ENCODE measurements at regions not wholly inside any gene's neighbourhood (a gene's known extent, or its start where the extent isn't known, plus 50 kb on each side); places are given as distances from the start of the nearest gene placed in this dataset.

- CTCF ChIA-PET = no interaction called here
Observed at GRCh38 chr12:107948391-107948945, 174.0 kb downstream of the ASCL4 start.

DNA sequence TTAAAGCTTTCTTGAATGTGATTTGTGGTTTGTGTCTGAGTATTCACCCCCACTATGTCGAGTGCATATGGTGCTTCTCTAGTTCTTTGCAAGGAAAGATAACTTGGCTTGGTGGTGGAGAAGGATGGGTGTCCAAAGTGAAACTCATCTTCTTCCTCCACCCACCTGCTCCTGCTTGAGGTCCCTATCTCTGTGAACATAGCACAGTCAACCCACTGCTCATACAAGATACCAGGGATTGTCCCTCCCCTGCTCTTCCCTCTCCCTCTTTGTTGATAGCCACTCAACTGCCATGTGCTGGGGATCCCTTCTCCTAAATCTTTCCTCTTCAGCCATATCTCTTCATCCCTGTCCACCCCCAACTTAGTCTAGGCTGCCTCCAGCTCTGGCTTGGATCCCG is 176.5 kb downstream of the ASCL4 start:
- ATAC-seq = no peak
- CTCF ChIA-PET = no interaction called here
- H3K4me1 Mint-ChIP-seq (ENCODE audit: low read depth) = no peaks in the 10 kb centered on the region

More at GRCh38 chr12:107948391-107948945, 174.0 kb downstream of the ASCL4 start:
- Mint-ChIP-seq H3K4me1 (ENCODE audit: low read depth) (no peaks in the 10 kb centered on the region), H3K9me3 (ENCODE audit: insufficient read depth) (no peaks in the 10 kb centered on the region), H3K36me3 (ENCODE audit: low read depth) (no peaks in the 10 kb centered on the region), H3K27me3 (ENCODE audit: low read depth) (peaks cover 14% of the 10 kb centered on the region), H3K4me3 (no peak overlapping the region), H3K27ac (no peak overlapping the region)
- DNase-seq (no peak), ATAC-seq (no peak)
- POLR2A ChIA-PET = no interaction called here

DNA sequence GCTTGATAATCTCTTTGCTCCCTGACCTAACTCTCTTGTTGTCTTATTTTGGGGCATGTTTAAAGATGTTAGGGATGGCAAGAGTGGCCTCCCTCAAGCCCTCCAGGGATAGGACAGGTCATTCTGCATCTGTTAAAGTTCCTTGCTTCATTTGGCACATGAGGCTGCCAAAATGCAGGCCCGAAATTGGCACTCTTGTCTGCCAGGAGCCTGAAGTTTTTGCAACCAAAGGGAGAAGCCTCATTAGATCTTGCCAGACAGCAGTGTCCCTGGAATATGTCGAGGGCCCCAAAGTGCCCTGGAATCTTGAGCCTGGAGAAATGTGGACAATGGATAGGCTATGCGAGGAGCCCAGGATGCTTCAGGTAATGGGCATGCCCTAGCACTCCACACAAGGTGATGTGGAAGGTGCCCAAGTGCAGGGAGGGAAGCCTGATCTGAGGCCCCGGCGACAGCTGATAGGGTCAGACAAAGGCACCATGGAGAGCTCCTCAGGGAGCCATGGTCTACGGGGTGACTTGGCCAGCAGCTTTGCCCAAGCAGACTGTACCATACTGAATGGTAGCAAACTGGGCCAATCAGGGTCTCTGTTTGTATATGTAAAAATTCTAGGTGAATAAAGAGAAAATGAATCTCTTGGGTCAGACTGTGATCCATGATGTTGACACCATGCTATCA is 173.0 kb upstream of the WSCD2 start:
- POLR2A ChIA-PET = no interaction called here
- H3K27ac Mint-ChIP-seq = no peak overlapping the region
- CTCF ChIA-PET = no interaction called here

More for the DNA sequence above, 176.5 kb downstream of the ASCL4 start:
- no peaks in the 10 kb centered on the region for H3K9me3 Mint-ChIP-seq (ENCODE audit: insufficient read depth)
- POLR2A ChIA-PET = no interaction called here
- DNase-seq = no peak
- H3K4me3 Mint-ChIP-seq = no peak overlapping the region
- no peak overlapping the region for H3K27ac Mint-ChIP-seq
- H3K27me3 Mint-ChIP-seq (ENCODE audit: low read depth) = peaks cover 8% of the 10 kb centered on the region
- H3K36me3 Mint-ChIP-seq (ENCODE audit: low read depth) = no peaks in the 10 kb centered on the region

DNA sequence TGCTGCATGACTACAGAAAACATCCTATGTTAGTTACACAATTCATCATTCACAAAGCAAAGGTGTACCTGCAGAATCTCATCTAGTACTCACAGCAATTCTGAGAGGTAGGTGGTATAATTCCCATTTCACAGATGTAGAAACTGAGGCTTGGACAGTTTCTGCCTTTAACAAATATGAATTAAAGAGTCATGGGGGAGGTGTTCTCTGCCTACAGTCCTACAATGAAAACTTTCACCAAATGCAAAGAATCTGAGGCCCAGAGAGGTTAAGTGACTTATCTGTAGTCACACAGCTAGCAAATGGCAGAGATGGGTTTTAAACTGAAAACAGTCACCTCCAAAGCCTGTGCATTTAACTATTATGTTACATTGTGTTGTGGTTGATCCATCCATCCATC is 171.6 kb upstream of the WSCD2 start:
- POLR2A ChIA-PET = no interaction called here
- DNase-seq (no peak), ATAC-seq (no peak)
- Mint-ChIP-seq H3K4me3 (no peak overlapping the region), H3K27ac (no peak overlapping the region), H3K36me3 (ENCODE audit: low read depth) (no peaks in the 10 kb centered on the region), H3K4me1 (ENCODE audit: low read depth) (no peaks in the 10 kb centered on the region), H3K27me3 (ENCODE audit: low read depth) (peaks cover 3% of the 10 kb centered on the region), H3K9me3 (ENCODE audit: insufficient read depth) (no peaks in the 10 kb centered on the region)
- CTCF ChIA-PET = no interaction called here

More for the DNA sequence above, 173.0 kb upstream of the WSCD2 start:
- H3K4me3 Mint-ChIP-seq = no peak overlapping the region
- ATAC-seq (no peak), DNase-seq (no peak)
- H3K27me3 Mint-ChIP-seq (ENCODE audit: low read depth) = peaks cover 3% of the 10 kb centered on the region
- no peaks in the 10 kb centered on the region for H3K9me3 Mint-ChIP-seq (ENCODE audit: insufficient read depth)
- H3K36me3 Mint-ChIP-seq (ENCODE audit: low read depth) = no peaks in the 10 kb centered on the region
- no peaks in the 10 kb centered on the region for H3K4me1 Mint-ChIP-seq (ENCODE audit: low read depth)

DNA sequence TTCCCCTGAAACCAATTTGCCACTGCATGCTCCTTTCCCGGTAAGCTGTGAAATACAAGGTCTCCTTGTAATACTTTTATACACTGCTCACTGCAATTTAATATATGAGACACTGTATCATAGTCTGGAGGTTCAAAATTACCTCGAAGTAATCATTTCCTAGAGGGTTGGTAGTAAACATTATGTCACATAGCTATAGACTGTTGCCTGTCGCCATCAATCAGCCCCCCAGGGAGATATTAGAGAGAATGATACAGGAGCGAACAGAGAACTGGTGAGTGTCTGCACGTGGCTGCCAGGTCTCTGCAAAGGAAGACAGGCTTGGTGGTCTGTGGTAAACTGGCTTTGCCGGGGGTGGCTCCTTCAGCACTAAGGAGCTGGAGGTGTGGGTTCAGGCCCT is 165.5 kb upstream of the WSCD2 start:
- Mint-ChIP-seq H3K4me3 (no peak overlapping the region), H3K4me1 (ENCODE audit: low read depth) (no peaks in the 10 kb centered on the region), H3K27me3 (ENCODE audit: low read depth) (no peaks in the 10 kb centered on the region), H3K27ac (no peak overlapping the region), H3K9me3 (ENCODE audit: insufficient read depth) (no peaks in the 10 kb centered on the region), H3K36me3 (ENCODE audit: low read depth) (no peaks in the 10 kb centered on the region)
- ATAC-seq (no peak), DNase-seq (no peak)
- ChIA-PET POLR2A (no interaction called here), CTCF (no interaction called here)

GRCh38 chr12:107967170-107967569 is 161.9 kb upstream of the WSCD2 start:
- DNase-seq = no peak
- POLR2A ChIA-PET = no interaction called here

GRCh38 chr12:107973950-107974349 is 155.1 kb upstream of the WSCD2 start:
- Mint-ChIP-seq H3K36me3 (ENCODE audit: low read depth) (no peaks in the 10 kb centered on the region), H3K4me3 (no peak overlapping the region), H3K27me3 (ENCODE audit: low read depth) (peaks cover 4% of the 10 kb centered on the region), H3K9me3 (ENCODE audit: insufficient read depth) (no peaks in the 10 kb centered on the region), H3K4me1 (ENCODE audit: low read depth) (no peaks in the 10 kb centered on the region), H3K27ac (no peak overlapping the region)
- DNase-seq (no peak), ATAC-seq (no peak)
- POLR2A ChIA-PET = no interaction called here
- CTCF ChIA-PET = no interaction called here

More at GRCh38 chr12:107967170-107967569, 161.9 kb upstream of the WSCD2 start:
- ATAC-seq = no peak
- H3K27ac Mint-ChIP-seq = no peak overlapping the region
- no peaks in the 10 kb centered on the region for H3K36me3 Mint-ChIP-seq (ENCODE audit: low read depth)
- no peak overlapping the region for H3K4me3 Mint-ChIP-seq
- CTCF ChIA-PET = no interaction called here
- no peaks in the 10 kb centered on the region for H3K4me1 Mint-ChIP-seq (ENCODE audit: low read depth)
- no peaks in the 10 kb centered on the region for H3K27me3 Mint-ChIP-seq (ENCODE audit: low read depth)
- no peaks in the 10 kb centered on the region for H3K9me3 Mint-ChIP-seq (ENCODE audit: insufficient read depth)

DNA sequence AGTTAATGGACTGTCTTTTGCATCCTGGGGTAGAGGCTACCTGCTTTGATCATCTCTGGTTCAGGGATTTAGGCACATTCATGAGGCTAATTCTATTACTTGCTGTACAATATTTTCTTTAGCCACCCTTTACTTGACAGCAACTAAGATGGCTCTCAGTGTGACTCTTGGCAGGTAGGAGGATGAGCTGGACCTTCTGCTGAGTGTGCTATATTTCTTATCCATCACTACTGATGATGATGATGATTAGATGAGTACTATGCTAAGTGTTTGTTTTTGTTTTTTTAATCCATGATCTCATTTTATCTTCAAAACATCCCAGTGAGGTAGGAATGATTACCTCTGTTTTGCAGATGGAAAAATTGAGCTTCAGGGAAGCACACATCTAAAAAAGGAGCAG is 152.8 kb upstream of the WSCD2 start:
- no peak for DNase-seq
- CTCF ChIA-PET = no interaction called here
- POLR2A ChIA-PET = no interaction called here
- ATAC-seq = no peak
- Mint-ChIP-seq H3K27me3 (ENCODE audit: low read depth) (peaks cover 4% of the 10 kb centered on the region), H3K9me3 (ENCODE audit: insufficient read depth) (no peaks in the 10 kb centered on the region), H3K36me3 (ENCODE audit: low read depth) (no peaks in the 10 kb centered on the region), H3K27ac (no peak overlapping the region), H3K4me3 (no peak overlapping the region), H3K4me1 (ENCODE audit: low read depth) (no peaks in the 10 kb centered on the region)

GRCh38 chr12:107978201-107978600 is 150.9 kb upstream of the WSCD2 start:
- ChIA-PET POLR2A (no interaction called here), CTCF (interaction anchor here (1.8 kb wide), 1 partner anchor 12 kb away, joined by 5 read pairs; no protein-coding TSS in a partner anchor)
- H3K4me3 Mint-ChIP-seq = no peak overlapping the region
- H3K27me3 Mint-ChIP-seq (ENCODE audit: low read depth) = peaks cover 7% of the 10 kb centered on the region
- DNase-seq = no peak
- no peak overlapping the region for H3K27ac Mint-ChIP-seq
- ATAC-seq = no peak
- H3K4me1 Mint-ChIP-seq (ENCODE audit: low read depth) = no peaks in the 10 kb centered on the region
- no peaks in the 10 kb centered on the region for H3K9me3 Mint-ChIP-seq (ENCODE audit: insufficient read depth)
- no peaks in the 10 kb centered on the region for H3K36me3 Mint-ChIP-seq (ENCODE audit: low read depth)

- ATAC-seq (no peak), DNase-seq (no peak)
- CTCF ChIA-PET = interaction anchor here (1.8 kb wide), 1 partner anchor 12 kb away, joined by 5 read pairs; no protein-coding TSS in a partner anchor
- POLR2A ChIA-PET = no interaction called here
- no peaks in the 10 kb centered on the region for H3K4me1 Mint-ChIP-seq (ENCODE audit: low read depth)
- no peaks in the 10 kb centered on the region for H3K36me3 Mint-ChIP-seq (ENCODE audit: low read depth)
- H3K9me3 Mint-ChIP-seq (ENCODE audit: insufficient read depth) = no peaks in the 10 kb centered on the region
- no peak overlapping the region for H3K4me3 Mint-ChIP-seq
- peaks cover 7% of the 10 kb centered on the region for H3K27me3 Mint-ChIP-seq (ENCODE audit: low read depth)
- no peak overlapping the region for H3K27ac Mint-ChIP-seq
Observed at GRCh38 chr12:107978641-107979040, 150.4 kb upstream of the WSCD2 start.

DNA sequence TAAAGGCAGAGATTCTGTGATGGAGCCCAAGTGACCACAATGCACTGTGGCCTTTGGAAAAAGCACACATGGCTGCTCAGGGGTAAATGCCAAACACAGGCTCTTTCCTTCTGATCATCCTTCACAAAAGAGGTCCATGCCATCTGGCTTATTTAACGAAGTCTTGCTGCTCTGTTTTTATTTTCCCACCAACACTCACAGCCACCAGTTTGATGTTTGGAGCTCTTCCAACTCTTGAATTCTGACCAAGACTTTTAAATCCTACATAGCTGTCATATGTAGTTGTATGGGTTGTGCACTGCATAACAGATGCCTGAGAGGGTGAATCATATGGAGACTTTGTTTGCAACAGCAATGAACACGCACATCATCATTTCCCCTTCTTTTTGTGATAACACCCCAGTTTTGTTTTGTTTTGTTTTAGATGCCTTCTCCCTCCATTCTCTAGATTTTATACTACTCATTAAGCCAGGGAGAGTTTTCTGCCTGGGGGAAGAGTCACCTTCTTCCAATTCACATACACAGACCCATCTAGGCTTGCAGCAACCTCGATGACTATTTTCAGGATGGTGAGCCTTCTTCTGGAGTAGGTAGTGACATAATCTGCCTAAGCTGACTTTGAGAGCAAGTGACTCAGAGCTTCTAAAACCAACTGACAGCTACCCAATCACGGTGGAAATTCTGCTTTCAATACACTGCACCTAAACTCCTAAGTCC is 145.2 kb upstream of the WSCD2 start:
- ATAC-seq = no peak
- Mint-ChIP-seq H3K27me3 (ENCODE audit: low read depth) (peaks cover 11% of the 10 kb centered on the region), H3K4me1 (ENCODE audit: low read depth) (no peaks in the 10 kb centered on the region), H3K9me3 (ENCODE audit: insufficient read depth) (no peaks in the 10 kb centered on the region), H3K36me3 (ENCODE audit: low read depth) (no peaks in the 10 kb centered on the region), H3K27ac (no peak overlapping the region), H3K4me3 (no peak overlapping the region)
- POLR2A ChIA-PET = no interaction called here
- no peak for DNase-seq
- CTCF ChIA-PET = no interaction called here

DNA sequence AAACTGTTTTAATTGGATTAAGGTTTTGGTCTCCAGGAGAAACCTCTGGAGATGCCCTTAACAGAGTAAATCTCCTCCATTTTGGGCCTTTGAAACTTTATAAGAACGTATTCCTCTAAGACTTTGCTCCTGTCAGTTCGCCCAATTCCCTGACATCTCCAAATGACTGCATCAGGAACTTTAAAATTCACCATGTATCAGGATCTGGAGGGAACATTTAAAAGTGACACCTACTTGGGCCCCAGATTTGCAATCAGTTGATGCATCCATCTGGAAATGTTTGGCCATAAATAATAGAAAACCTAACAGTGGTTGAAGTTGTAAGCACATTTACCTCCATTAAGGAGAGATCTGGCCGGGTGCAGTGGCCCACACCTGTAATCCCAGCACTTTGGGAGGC is 144.1 kb upstream of the WSCD2 start:
- ATAC-seq (no peak), DNase-seq (no peak)
- peaks cover 11% of the 10 kb centered on the region for H3K27me3 Mint-ChIP-seq (ENCODE audit: low read depth)
- ChIA-PET CTCF (no interaction called here), POLR2A (no interaction called here)
- H3K27ac Mint-ChIP-seq = no peak overlapping the region
- no peaks in the 10 kb centered on the region for H3K36me3 Mint-ChIP-seq (ENCODE audit: low read depth)
- H3K4me3 Mint-ChIP-seq = no peak overlapping the region
- H3K9me3 Mint-ChIP-seq (ENCODE audit: insufficient read depth) = no peaks in the 10 kb centered on the region
- no peaks in the 10 kb centered on the region for H3K4me1 Mint-ChIP-seq (ENCODE audit: low read depth)

Measured in activated CD8-positive, alpha-beta T cell treated with anti-CD3 and anti-CD28 coated beads, Interleukin-2, amount 10 ng/mL, durations not matched to agents 7 days and 5 days (primary cell).